ENCODE measurements at regions not wholly inside any gene's neighbourhood (a gene's known extent, or its start where the extent isn't known, plus 50 kb on each side); places are given as distances from the start of the nearest gene placed in this dataset.

GRCh38 chr3:187958432-187959003 is 195.4 kb upstream of the LPP start:
- H3K4me3 Mint-ChIP-seq = no peak overlapping the region
- H3K36me3 Mint-ChIP-seq = no peaks in the 10 kb centered on the region
- POLR2A ChIA-PET = no interaction called here
- H3K9me3 Mint-ChIP-seq = no peaks in the 10 kb centered on the region
- DNase-seq (ENCODE audit: low spot score) = no peak
- no peak for ATAC-seq
- no peaks in the 10 kb centered on the region for H3K27me3 Mint-ChIP-seq (ENCODE audit: low read depth)
- H3K27ac Mint-ChIP-seq = no peak overlapping the region
- CTCF ChIA-PET = no interaction called here
- TF ChIP-seq IRF1 (CRISPR knock-in tag; IDR thresholded peaks at IDR 0.05) (no peak), EMX1 (CRISPR knock-in tag; IDR thresholded peaks at IDR 0.05) (no peak), ZNF532 (CRISPR knock-in tag; IDR thresholded peaks at IDR 0.05; ENCODE audit: borderline replicate concordance) (no peak), E2F4 (CRISPR knock-in tag; IDR thresholded peaks at IDR 0.05; ENCODE audit: borderline replicate concordance, low read depth) (no peak), ZNF281 (CRISPR knock-in tag; IDR thresholded peaks at IDR 0.05) (no peak), NR3C1 (CRISPR knock-in tag; conservative IDR thresholded peaks at IDR 0.05; ENCODE audit: low read depth) (no peak), RELA (CRISPR knock-in tag; IDR thresholded peaks at IDR 0.05; ENCODE audit: borderline replicate concordance) (no peak), ATF6 (CRISPR knock-in tag; IDR thresholded peaks at IDR 0.05) (no peak), CREM (CRISPR knock-in tag; IDR thresholded peaks at IDR 0.05) (no peak), ZNF416 (CRISPR knock-in tag; IDR thresholded peaks at IDR 0.05) (no peak), SMAD3 (CRISPR knock-in tag; IDR thresholded peaks at IDR 0.05; ENCODE audit: borderline replicate concordance) (no peak), NFYB (CRISPR knock-in tag; conservative IDR thresholded peaks at IDR 0.05; ENCODE audit: low read depth) (no peak), FOXK1 (CRISPR knock-in tag; IDR thresholded peaks at IDR 0.05) (no peak), HMGA2 (CRISPR knock-in tag; IDR thresholded peaks at IDR 0.05) (no peak), ATF2 (CRISPR knock-in tag; IDR thresholded peaks at IDR 0.05; ENCODE audit: borderline replicate concordance, low read depth) (no peak), SOX15 (CRISPR knock-in tag; IDR thresholded peaks at IDR 0.05) (no peak), FOXP1 (CRISPR knock-in tag; IDR thresholded peaks at IDR 0.05; ENCODE audit: borderline replicate concordance) (no peak)
- peaks cover 3% of the 10 kb centered on the region for H3K4me1 Mint-ChIP-seq

Data from WTC11 (cell line).